ENCODE measurements at regions not wholly inside any gene's neighbourhood (a gene's known extent, or its start where the extent isn't known, plus 50 kb on each side); places are given as distances from the start of the nearest gene placed in this dataset.

GRCh38 chr18:27728659-27729058, 448.3 kb downstream of the CDH2 start:
- TF ChIP-seq POLR2A (IDR thresholded peaks at IDR 0.05) = no peak
- TF ChIP-seq, protein P1, sequence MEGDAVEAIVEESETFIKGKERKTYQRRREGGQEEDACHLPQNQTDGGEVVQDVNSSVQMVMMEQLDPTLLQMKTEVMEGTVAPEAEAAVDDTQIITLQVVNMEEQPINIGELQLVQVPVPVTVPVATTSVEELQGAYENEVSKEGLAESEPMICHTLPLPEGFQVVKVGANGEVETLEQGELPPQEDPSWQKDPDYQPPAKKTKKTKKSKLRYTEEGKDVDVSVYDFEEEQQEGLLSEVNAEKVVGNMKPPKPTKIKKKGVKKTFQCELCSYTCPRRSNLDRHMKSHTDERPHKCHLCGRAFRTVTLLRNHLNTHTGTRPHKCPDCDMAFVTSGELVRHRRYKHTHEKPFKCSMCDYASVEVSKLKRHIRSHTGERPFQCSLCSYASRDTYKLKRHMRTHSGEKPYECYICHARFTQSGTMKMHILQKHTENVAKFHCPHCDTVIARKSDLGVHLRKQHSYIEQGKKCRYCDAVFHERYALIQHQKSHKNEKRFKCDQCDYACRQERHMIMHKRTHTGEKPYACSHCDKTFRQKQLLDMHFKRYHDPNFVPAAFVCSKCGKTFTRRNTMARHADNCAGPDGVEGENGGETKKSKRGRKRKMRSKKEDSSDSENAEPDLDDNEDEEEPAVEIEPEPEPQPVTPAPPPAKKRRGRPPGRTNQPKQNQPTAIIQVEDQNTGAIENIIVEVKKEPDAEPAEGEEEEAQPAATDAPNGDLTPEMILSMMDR (IDR thresholded peaks at IDR 0.05) = no peak
